ENCODE measurements at regions not wholly inside any gene's neighbourhood (a gene's known extent, or its start where the extent isn't known, plus 50 kb on each side); places are given as distances from the start of the nearest gene placed in this dataset.

- TF ChIP-seq CTCF (IDR thresholded peaks at IDR 0.05; ENCODE audit: insufficient read depth, low read length, poor library complexity, severe bottlenecking), result no peak
- TF ChIP-seq EZH2phosphoT487 (conservative IDR thresholded peaks at IDR 0.05; ENCODE audit: low read length), result no peak
- H3K79me2 ChIP-seq (ENCODE audit: insufficient read depth, low read length), result no peaks in the 10 kb centered on the region
- no peak overlapping the region for H3K27ac ChIP-seq (ENCODE audit: low read depth, low read length)
- H3K4me2 ChIP-seq (ENCODE audit: low read depth, low read length, poor library complexity, severe bottlenecking), result no peak overlapping the region
- no peak overlapping the region for H2AFZ ChIP-seq (ENCODE audit: low read depth, low read length, severe bottlenecking)
- no peaks in the 10 kb centered on the region for H3F3A ChIP-seq (ENCODE audit: insufficient read depth)
- H3K4me3 ChIP-seq (ENCODE audit: insufficient read depth, low read length, poor library complexity, severe bottlenecking), result no peak overlapping the region
- no peak overlapping the region for H3K9ac ChIP-seq (ENCODE audit: low read length)
- H3K9me3 ChIP-seq (ENCODE audit: insufficient read depth, low read length), result no peaks in the 10 kb centered on the region
- H3K9me2 ChIP-seq (replicated peaks; ENCODE audit: insufficient read depth, low read length), result no peaks in the 10 kb centered on the region
- no peaks in the 10 kb centered on the region for H3K27me3 ChIP-seq (ENCODE audit: low read length)
- no peaks in the 10 kb centered on the region for H4K20me1 ChIP-seq (ENCODE audit: low read depth, low read length)
- H3K36me3 ChIP-seq (ENCODE audit: low read length), result no peaks in the 10 kb centered on the region
Measured at GRCh38 chr1:79290927-79291474, 284.5 kb upstream of the ADGRL4 start.

GRCh38 chr1:79287982-79288381, 281.5 kb upstream of the ADGRL4 start:
- no peaks in the 10 kb centered on the region for H3K27me3 ChIP-seq (ENCODE audit: low read length)
- H3K9me3 ChIP-seq (ENCODE audit: insufficient read depth, low read length), result no peaks in the 10 kb centered on the region
- H3K27ac ChIP-seq (ENCODE audit: low read depth, low read length), result no peak overlapping the region
- H3F3A ChIP-seq (ENCODE audit: insufficient read depth), result no peaks in the 10 kb centered on the region
- no peak overlapping the region for H3K9ac ChIP-seq (ENCODE audit: low read length)
- H4K20me1 ChIP-seq (ENCODE audit: low read depth, low read length), result no peaks in the 10 kb centered on the region
- H3K79me2 ChIP-seq (ENCODE audit: insufficient read depth, low read length), result no peaks in the 10 kb centered on the region
- no peaks in the 10 kb centered on the region for H3K36me3 ChIP-seq (ENCODE audit: low read length)
- no peaks in the 10 kb centered on the region for H3K9me2 ChIP-seq (replicated peaks; ENCODE audit: insufficient read depth, low read length)
- no peak overlapping the region for H3K4me2 ChIP-seq (ENCODE audit: low read depth, low read length, poor library complexity, severe bottlenecking)
- no peak overlapping the region for H3K4me3 ChIP-seq (ENCODE audit: insufficient read depth, low read length, poor library complexity, severe bottlenecking)
- no peak overlapping the region for H2AFZ ChIP-seq (ENCODE audit: low read depth, low read length, severe bottlenecking)
- TF ChIP-seq CTCF (IDR thresholded peaks at IDR 0.05; ENCODE audit: insufficient read depth, low read length, poor library complexity, severe bottlenecking), result no peak
- no peak for TF ChIP-seq EZH2phosphoT487 (conservative IDR thresholded peaks at IDR 0.05; ENCODE audit: low read length)

GRCh38 chr1:79285667-79286066, 279.1 kb upstream of the ADGRL4 start:
- H3K36me3 ChIP-seq (ENCODE audit: low read length), result no peaks in the 10 kb centered on the region
- H3K9me3 ChIP-seq (ENCODE audit: insufficient read depth, low read length), result no peaks in the 10 kb centered on the region
- H3K4me2 ChIP-seq (ENCODE audit: low read depth, low read length, poor library complexity, severe bottlenecking), result no peak overlapping the region
- no peaks in the 10 kb centered on the region for H3K79me2 ChIP-seq (ENCODE audit: insufficient read depth, low read length)
- H3K9me2 ChIP-seq (replicated peaks; ENCODE audit: insufficient read depth, low read length), result no peaks in the 10 kb centered on the region
- no peak overlapping the region for H3K9ac ChIP-seq (ENCODE audit: low read length)
- H3K27ac ChIP-seq (ENCODE audit: low read depth, low read length), result no peak overlapping the region
- no peaks in the 10 kb centered on the region for H4K20me1 ChIP-seq (ENCODE audit: low read depth, low read length)
- no peak overlapping the region for H3K4me3 ChIP-seq (ENCODE audit: insufficient read depth, low read length, poor library complexity, severe bottlenecking)
- no peaks in the 10 kb centered on the region for H3K27me3 ChIP-seq (ENCODE audit: low read length)
- no peak overlapping the region for H2AFZ ChIP-seq (ENCODE audit: low read depth, low read length, severe bottlenecking)
- H3F3A ChIP-seq (ENCODE audit: insufficient read depth), result no peaks in the 10 kb centered on the region
- no peak for TF ChIP-seq CTCF (IDR thresholded peaks at IDR 0.05; ENCODE audit: insufficient read depth, low read length, poor library complexity, severe bottlenecking)
- no peak for TF ChIP-seq EZH2phosphoT487 (conservative IDR thresholded peaks at IDR 0.05; ENCODE audit: low read length)

Data from SU-DHL-6 (cell line).